Left lung (tissue), 4 donors: ENCODE measurements at regions not wholly inside any gene's neighbourhood (a gene's known extent, or its start where the extent isn't known, plus 50 kb on each side); places are given as distances from the start of the nearest gene placed in this dataset.
A peak's percentile ranks its signal among the peaks of the same experiment; 100 is the strongest.

Experiments used
- ATAC-seq: fragments of 200-7000 bp; cut with Tn5 transposase; one replicate; pipeline ENCODE4 v1.9.1; 2020; ENCODE audit warnings: moderate library complexity
- DNase-seq, 4 donors: peaks; one replicate each; pipeline ENCODE4 v3.0.0-alpha.2; 2013 to 2020
- H3K27ac ChIP-seq, 2 donors: fragments of 200-600 bp; sonication (generic) in 1 of 2; one replicate each; pipeline versions ENCODE4 v1.5.0 to v1.8.0; 2020 to 2021
- H3K27me3 ChIP-seq, 2 donors: fragments of 200-600 bp; sonication (generic) in 1 of 2; one replicate each; pipeline versions ENCODE4 v1.5.0 to v1.8.0; 2020 to 2021
- H3K36me3 ChIP-seq, 2 donors: fragments of 200-600 bp; sonication (generic) in 1 of 2; one replicate each; pipeline versions ENCODE4 v1.5.0 to v1.8.0; 2020 to 2021
- H3K4me1 ChIP-seq, 2 donors: fragments of 200-600 bp; one replicate each; pipeline ENCODE4 v1.8.0; 2021
- H3K4me3 ChIP-seq, 2 donors: fragments of 200-600 bp; sonication (generic) in 1 of 2; one replicate each; pipeline versions ENCODE4 v1.5.0 to v1.8.0; 2020 to 2021; ENCODE audit warnings: mild to moderate bottlenecking in 1 of 2
- H3K9me3 ChIP-seq, 2 donors: fragments of 200-600 bp; sonication (generic) in 1 of 2; one replicate each; pipeline versions ENCODE4 v1.5.0 to v1.8.0; 2020 to 2021
- CTCF ChIP-seq, 2 donors: fragments of 200-600 bp; sonication (generic) in 1 of 2; IDR thresholded peaks; one replicate each; pipeline versions ENCODE4 v1.5.0 to v1.8.0; 2021; ENCODE audit warnings: antibody characterized with exemption in 2 of 2
- intact Hi-C, 2 donors: fragments of 100-400 bp; cut with DNase I; formaldehyde crosslinking; loops; one replicate each; pipeline versions ENCODE4 v1.11.2 to v1.14.2; 2022
- donor health status: DM: no; HTN: yes; CAD: no.
- donor health status: DM: no; HTN: no; CAD: no.

GRCh38 chr2:144088863-144089262, 431.1 kb downstream of the ZEB2 start:
- no peak for TF ChIP-seq CTCF (IDR thresholded peaks at IDR 0.05)
- DNase-seq, result no peak
- Histone ChIP-seq H3K9me3 (peaks cover 0 to 13% of the 10 kb centered on the region in 2 donors), H3K27ac (no peak overlapping the region), H3K36me3 (no peaks in the 10 kb centered on the region), H3K4me1 (no peaks in the 10 kb centered on the region), H3K4me3 (no peak overlapping the region), H3K27me3 (no peaks in the 10 kb centered on the region)
- intact Hi-C loops, result no loop called here
- ATAC-seq, result no peak

GRCh38 chr2:144086965-144087364, 433.0 kb downstream of the ZEB2 start:
- no peaks in the 10 kb centered on the region for H3K4me1 ChIP-seq
- H3K36me3 ChIP-seq, result no peaks in the 10 kb centered on the region
- H3K27ac ChIP-seq, result no peak overlapping the region
- intact Hi-C loops, result no loop called here
- no peak overlapping the region for H3K4me3 ChIP-seq
- H3K27me3 ChIP-seq, result no peaks in the 10 kb centered on the region
- DNase-seq (no peak), ATAC-seq (no peak)
- no peak for TF ChIP-seq CTCF (IDR thresholded peaks at IDR 0.05)
- peaks cover 0 to 11% of the 10 kb centered on the region in 2 donors for H3K9me3 ChIP-seq

GRCh38 chr2:144085016-144085415, 434.9 kb downstream of the ZEB2 start:
- Histone ChIP-seq H3K27me3 (no peaks in the 10 kb centered on the region), H3K36me3 (no peaks in the 10 kb centered on the region), H3K27ac (no peak overlapping the region), H3K4me1 (peaks cover 0 to 2% of the 10 kb centered on the region in 2 donors), H3K9me3 (no peaks in the 10 kb centered on the region), H3K4me3 (no peak overlapping the region)
- ATAC-seq (no peak), DNase-seq (no peak)
- intact Hi-C loops, result no loop called here
- TF ChIP-seq CTCF (IDR thresholded peaks at IDR 0.05), result no peak

- DNase-seq (no peak), ATAC-seq (no peak)
- Histone ChIP-seq H3K36me3 (no peaks in the 10 kb centered on the region), H3K4me3 (no peak overlapping the region), H3K27ac (no peak overlapping the region), H3K4me1 (peaks cover 0 to 2% of the 10 kb centered on the region in 2 donors), H3K9me3 (no peaks in the 10 kb centered on the region), H3K27me3 (no peaks in the 10 kb centered on the region)
- intact Hi-C loops, result no loop called here
- TF ChIP-seq CTCF (IDR thresholded peaks at IDR 0.05), result no peak
Measured at GRCh38 chr2:144084114-144084661, 435.7 kb downstream of the ZEB2 start.

GRCh38 chr2:144083211-144083610, 436.7 kb downstream of the ZEB2 start:
- TF ChIP-seq CTCF (IDR thresholded peaks at IDR 0.05), result no peak
- H3K4me1 ChIP-seq, result peaks cover 0 to 2% of the 10 kb centered on the region in 2 donors
- intact Hi-C loops, result no loop called here
- no peak overlapping the region for H3K4me3 ChIP-seq
- ATAC-seq (peak; percentile 94), DNase-seq (peak in 2 of 4 donors; percentile 49 to 63)
- no peaks in the 10 kb centered on the region for H3K9me3 ChIP-seq
- H3K27me3 ChIP-seq, result no peaks in the 10 kb centered on the region
- H3K27ac ChIP-seq, result peak overlapping the region in 1 of 2 donors; percentile 46
- no peaks in the 10 kb centered on the region for H3K36me3 ChIP-seq
